B cell (primary cell): ENCODE measurements at regions not wholly inside any gene's neighbourhood (a gene's known extent, or its start where the extent isn't known, plus 50 kb on each side); places are given as distances from the start of the nearest gene placed in this dataset.

Experiments
- CTCF ChIP-seq: fragments of 200-600 bp; IDR thresholded peaks from one replicate; pipeline ENCODE4 v1.8.0; 2022; ENCODE audit warnings: antibody characterized with exemption, mild to moderate bottlenecking
- EZH2 ChIP-seq: IDR thresholded peaks from 2 replicates; pipeline ENCODE4 v1.6.1; 2012; ENCODE audit warnings: borderline replicate concordance, low read depth, mild to moderate bottlenecking, moderate library complexity, low read length; ENCODE audit not compliant: insufficient read depth, poor library complexity, severe bottlenecking

DNA sequence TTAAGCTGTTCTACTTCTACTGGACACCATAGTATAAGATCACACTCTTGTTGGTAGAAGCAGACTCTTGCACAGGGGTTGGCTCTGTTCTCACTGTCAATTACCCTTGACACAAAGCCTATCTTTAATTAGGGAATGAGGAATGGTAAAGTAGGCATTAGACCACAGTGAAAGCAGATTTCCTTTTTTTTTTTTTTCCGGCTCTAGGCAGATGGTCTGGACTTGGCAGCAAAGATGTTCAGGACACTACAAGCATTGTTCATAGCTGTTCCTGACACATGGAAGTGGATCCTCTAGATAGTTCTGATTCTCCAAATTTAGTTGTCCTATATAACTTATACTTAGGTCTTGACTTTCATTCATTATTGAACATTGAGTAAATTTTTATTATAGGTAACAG is 672.2 kb upstream of the CELF4 start:
- TF ChIP-seq CTCF (no peak), EZH2 (no peak)
